ENCODE measurements at regions not wholly inside any gene's neighbourhood (a gene's known extent, or its start where the extent isn't known, plus 50 kb on each side); places are given as distances from the start of the nearest gene placed in this dataset.

DNA sequence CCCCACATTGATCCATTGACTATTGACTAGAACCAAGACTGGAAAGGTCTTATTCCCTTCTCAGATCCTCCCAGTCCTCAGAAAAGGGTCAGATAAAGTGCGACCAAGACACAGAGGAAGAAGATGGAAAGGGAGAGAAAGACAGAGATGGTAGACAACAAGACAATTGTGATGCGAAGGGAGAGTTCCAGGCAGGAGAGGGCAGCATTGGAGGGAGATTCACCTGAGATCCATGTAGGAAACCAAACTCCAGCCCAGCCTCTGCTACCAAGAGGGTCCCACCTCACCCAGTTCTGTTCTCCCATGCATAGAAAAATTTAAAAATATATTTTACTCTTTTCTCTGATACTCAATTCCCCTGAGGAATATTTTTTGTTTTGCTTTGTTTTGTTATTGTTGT is 67.3 kb upstream of the TSHZ3 start:
- Mint-ChIP-seq H3K9me3 (ENCODE audit: low read depth) (no peaks in the 10 kb centered on the region), H3K27me3 (peaks cover 59% of the 10 kb centered on the region), H3K4me1 (ENCODE audit: low read depth) (no peaks in the 10 kb centered on the region), H3K4me3 (ENCODE audit: low read depth) (no peak overlapping the region), H3K27ac (peak overlapping the region; percentile 41), H3K36me3 (ENCODE audit: insufficient read depth) (no peaks in the 10 kb centered on the region)
- DNase-seq (ENCODE audit: low spot score, unreplicated experiment) = no peak
- TF ChIP-seq, protein P1, sequence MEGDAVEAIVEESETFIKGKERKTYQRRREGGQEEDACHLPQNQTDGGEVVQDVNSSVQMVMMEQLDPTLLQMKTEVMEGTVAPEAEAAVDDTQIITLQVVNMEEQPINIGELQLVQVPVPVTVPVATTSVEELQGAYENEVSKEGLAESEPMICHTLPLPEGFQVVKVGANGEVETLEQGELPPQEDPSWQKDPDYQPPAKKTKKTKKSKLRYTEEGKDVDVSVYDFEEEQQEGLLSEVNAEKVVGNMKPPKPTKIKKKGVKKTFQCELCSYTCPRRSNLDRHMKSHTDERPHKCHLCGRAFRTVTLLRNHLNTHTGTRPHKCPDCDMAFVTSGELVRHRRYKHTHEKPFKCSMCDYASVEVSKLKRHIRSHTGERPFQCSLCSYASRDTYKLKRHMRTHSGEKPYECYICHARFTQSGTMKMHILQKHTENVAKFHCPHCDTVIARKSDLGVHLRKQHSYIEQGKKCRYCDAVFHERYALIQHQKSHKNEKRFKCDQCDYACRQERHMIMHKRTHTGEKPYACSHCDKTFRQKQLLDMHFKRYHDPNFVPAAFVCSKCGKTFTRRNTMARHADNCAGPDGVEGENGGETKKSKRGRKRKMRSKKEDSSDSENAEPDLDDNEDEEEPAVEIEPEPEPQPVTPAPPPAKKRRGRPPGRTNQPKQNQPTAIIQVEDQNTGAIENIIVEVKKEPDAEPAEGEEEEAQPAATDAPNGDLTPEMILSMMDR (IDR thresholded peaks at IDR 0.05; ENCODE audit: unreplicated experiment) = no peak

DNA sequence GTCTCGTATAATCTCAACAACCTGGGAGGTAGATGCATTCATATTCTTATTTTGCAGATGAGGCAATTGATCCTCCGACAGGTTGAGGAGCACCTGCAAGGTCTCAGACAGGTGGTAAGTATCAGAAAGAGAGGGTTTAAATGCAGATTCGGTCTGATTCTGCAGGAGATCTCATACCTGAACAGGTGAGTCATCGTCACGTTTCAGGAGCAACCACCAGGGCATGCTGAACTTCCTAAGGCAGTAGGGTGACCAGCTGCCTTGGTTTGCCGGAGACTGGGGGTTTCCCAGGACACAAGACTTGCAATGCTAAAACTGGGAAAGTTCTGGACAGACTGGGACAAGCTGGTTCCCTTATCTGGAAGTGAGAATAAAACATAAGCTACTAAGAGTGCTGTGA is 68.8 kb upstream of the TSHZ3 start:
- DNase-seq (ENCODE audit: low spot score, unreplicated experiment) = no peak
- TF ChIP-seq, protein P1 (IDR thresholded peaks at IDR 0.05; ENCODE audit: unreplicated experiment) = no peak
- no peaks in the 10 kb centered on the region for H3K9me3 Mint-ChIP-seq (ENCODE audit: low read depth)
- no peaks in the 10 kb centered on the region for H3K4me1 Mint-ChIP-seq (ENCODE audit: low read depth)
- H3K27ac Mint-ChIP-seq = no peak overlapping the region
- no peak overlapping the region for H3K4me3 Mint-ChIP-seq (ENCODE audit: low read depth)
- H3K36me3 Mint-ChIP-seq (ENCODE audit: insufficient read depth) = no peaks in the 10 kb centered on the region
- H3K27me3 Mint-ChIP-seq = peaks cover 64% of the 10 kb centered on the region

DNA sequence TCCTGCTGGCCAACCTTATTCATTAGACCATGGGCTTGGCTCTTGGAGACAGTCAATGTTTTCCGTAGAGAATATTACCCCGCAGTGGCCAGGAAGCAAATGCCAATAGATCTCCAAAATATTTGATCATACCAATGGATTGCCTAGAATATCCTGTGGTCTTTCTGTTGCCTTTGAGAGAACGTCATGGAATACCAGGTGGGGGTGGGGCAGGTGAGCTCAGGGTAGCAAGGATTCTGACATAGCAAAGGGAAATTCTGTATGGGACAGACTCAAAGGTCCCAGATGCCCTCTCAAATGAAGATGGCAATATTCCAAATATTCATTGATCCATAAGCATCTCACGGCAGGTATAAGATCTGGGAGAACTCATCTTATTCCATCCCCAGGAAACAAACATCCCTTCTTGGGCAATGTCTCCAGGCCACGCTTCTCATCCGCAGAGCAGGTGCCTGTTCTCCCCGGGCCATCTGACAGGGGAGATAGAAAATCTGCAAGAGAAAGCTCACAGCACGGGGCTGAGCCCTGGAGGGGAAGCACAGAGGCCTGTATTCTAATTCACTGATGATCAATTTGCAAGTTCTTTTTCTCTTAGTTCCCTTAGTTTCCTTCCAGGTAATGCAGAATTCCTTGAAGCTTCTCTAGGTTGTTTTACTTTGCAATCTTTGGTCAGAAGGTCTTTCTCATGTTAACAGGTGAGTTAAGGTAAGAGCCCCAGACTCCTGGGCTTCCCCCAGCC is 69.6 kb upstream of the TSHZ3 start:
- no peaks in the 10 kb centered on the region for H3K9me3 Mint-ChIP-seq (ENCODE audit: low read depth)
- TF ChIP-seq, protein P1 (IDR thresholded peaks at IDR 0.05; ENCODE audit: unreplicated experiment) = no peak
- no peaks in the 10 kb centered on the region for H3K36me3 Mint-ChIP-seq (ENCODE audit: insufficient read depth)
- no peak overlapping the region for H3K27ac Mint-ChIP-seq
- no peak overlapping the region for H3K4me3 Mint-ChIP-seq (ENCODE audit: low read depth)
- H3K4me1 Mint-ChIP-seq (ENCODE audit: low read depth) = no peaks in the 10 kb centered on the region
- DNase-seq (ENCODE audit: low spot score, unreplicated experiment) = no peak
- H3K27me3 Mint-ChIP-seq = peaks cover 64% of the 10 kb centered on the region

DNA sequence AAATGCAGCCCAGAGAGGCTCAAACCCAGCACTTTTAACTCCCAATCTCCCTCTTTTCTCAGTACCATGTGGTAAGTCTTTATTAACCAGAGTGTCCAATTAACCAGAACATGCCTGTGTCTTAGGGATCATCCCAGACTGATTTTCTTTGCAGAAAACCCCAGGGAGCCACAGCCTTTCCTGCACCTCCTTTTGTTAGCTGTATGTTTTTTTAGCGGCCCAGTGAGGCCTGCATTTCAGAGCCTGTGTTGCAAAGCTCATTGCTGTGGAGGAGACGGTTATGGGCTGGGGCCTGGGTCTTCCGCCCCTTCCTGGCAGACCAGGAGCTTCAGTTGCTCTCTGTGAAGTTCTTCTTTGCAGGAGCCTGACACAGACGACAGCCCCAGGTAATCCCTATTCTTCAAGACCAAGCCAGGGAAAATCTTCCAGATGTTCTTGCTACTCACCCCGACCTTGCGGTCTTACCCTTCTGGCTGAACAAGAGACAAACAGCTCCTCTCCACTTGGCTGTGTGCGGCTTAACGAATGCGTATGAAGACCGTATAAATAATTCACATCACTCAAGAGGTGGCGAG is 70.7 kb upstream of the TSHZ3 start:
- no peak overlapping the region for H3K4me3 Mint-ChIP-seq (ENCODE audit: low read depth)
- no peaks in the 10 kb centered on the region for H3K9me3 Mint-ChIP-seq (ENCODE audit: low read depth)
- TF ChIP-seq, protein P1 (IDR thresholded peaks at IDR 0.05; ENCODE audit: unreplicated experiment) = no peak
- H3K36me3 Mint-ChIP-seq (ENCODE audit: insufficient read depth) = no peaks in the 10 kb centered on the region
- H3K27ac Mint-ChIP-seq = no peak overlapping the region
- H3K4me1 Mint-ChIP-seq (ENCODE audit: low read depth) = peaks cover 6% of the 10 kb centered on the region
- DNase-seq (ENCODE audit: low spot score, unreplicated experiment) = no peak
- peaks cover 65% of the 10 kb centered on the region for H3K27me3 Mint-ChIP-seq

DNA sequence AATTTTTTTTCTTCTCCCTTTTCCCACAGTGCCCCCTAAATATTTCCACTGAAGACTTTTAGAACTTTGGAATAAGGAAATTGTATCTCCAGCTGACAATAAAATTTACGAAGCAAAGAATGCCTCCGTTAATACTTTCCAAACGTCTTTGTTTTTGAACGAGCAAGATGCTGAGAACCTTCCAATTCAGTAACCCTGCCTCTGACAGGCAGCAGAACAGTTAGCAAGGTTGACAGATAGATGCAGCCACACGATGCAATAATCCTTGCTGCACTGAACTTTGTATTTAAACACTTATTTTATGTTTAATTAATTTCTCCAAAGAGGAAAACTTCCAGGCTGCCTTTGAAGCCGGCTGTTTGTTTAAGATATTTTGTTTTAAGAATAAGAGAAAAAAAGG is 71.8 kb upstream of the TSHZ3 start:
- H3K36me3 Mint-ChIP-seq (ENCODE audit: insufficient read depth) = no peaks in the 10 kb centered on the region
- H3K27ac Mint-ChIP-seq = no peak overlapping the region
- no peak overlapping the region for H3K4me3 Mint-ChIP-seq (ENCODE audit: low read depth)
- no peak for DNase-seq (ENCODE audit: low spot score, unreplicated experiment)
- H3K9me3 Mint-ChIP-seq (ENCODE audit: low read depth) = no peaks in the 10 kb centered on the region
- H3K27me3 Mint-ChIP-seq = peaks cover 58% of the 10 kb centered on the region
- TF ChIP-seq, protein P1 (IDR thresholded peaks at IDR 0.05; ENCODE audit: unreplicated experiment) = no peak
- H3K4me1 Mint-ChIP-seq (ENCODE audit: low read depth) = peaks cover 10% of the 10 kb centered on the region
